K562 (cell line): ENCODE measurements at regions not wholly inside any gene's neighbourhood (a gene's known extent, or its start where the extent isn't known, plus 50 kb on each side); places are given as distances from the start of the nearest gene placed in this dataset.

Experiments
- ATAC-seq: fragments of 200-7000 bp; cut with Tn5 transposase; 3 replicates; pipeline ENCODE4 v1.9.1; 2020; ENCODE audit warnings: moderate library complexity
- BruUV-seq: library from RNA; stranded (reverse); fragments of 400-500 nt; replicated peaks from 2 replicates; lab custom pipeline; 2021; lab: Mats Ljungman, UMichigan
- CTCF ChIA-PET: fragments of 300-600 bp; formaldehyde crosslinking; extraction: SDS; loops from one replicate; lab custom pipeline; 2021; ENCODE audit warnings: low intra/inter-chr PET ratio; lab: Yijun Ruan, JAX
- POLR2A ChIA-PET: fragments of 300-600, 350-650 bp; sonication (Branson Sonifier 250); formaldehyde crosslinking; extraction: SDS; loops from one replicate; lab custom pipeline; 2021; ENCODE audit warnings: antibody characterized with exemption, inconsistent platforms; lab: Yijun Ruan, JAX
- DNase-seq, 4 experiments: peaks; one replicate each; pipeline versions ENCODE4 v3.0.0 to v3.0.0-alpha.2; 2011 to 2018; ENCODE audit warnings: low spot score in 3 of 4, mixed read lengths in 3 of 4; ENCODE audit errors: extremely low read depth in 1 of 4
- FAIRE-seq: peaks from 2 replicates; lab custom pipeline; 2011; peaks lifted over from hg19 to GRCh38; lab: Jason Lieb, UNC
- H2AFZ ChIP-seq: 2 replicates; pipeline ENCODE4 v1.6.0; 2011; ENCODE audit warnings: low read depth, low read length, control low read depth, inconsistent platforms
- H3K27ac ChIP-seq: fragments of 200-600 bp; 3 replicates; pipeline ENCODE4 v1.8.0; 2011; ENCODE audit warnings: low read depth, mild to moderate bottlenecking, control low read depth, inconsistent platforms, low read length, moderate library complexity, mixed read lengths; ENCODE audit errors: extremely low read depth
- H3K27me3 ChIP-seq, 2 experiments: fragments of 300-600 bp in 1 of 2; 2 replicates in 1 of 2; 3 replicates in 1 of 2; pipeline versions ENCODE4 v1.6.0 to v1.8.0; 2011; ENCODE audit warnings: inconsistent platforms in 2 of 2, low read length in 2 of 2, mild to moderate bottlenecking in 1 of 2, mixed read lengths in 1 of 2, moderate library complexity in 1 of 2; ENCODE audit not compliant: control insufficient read depth in 2 of 2, insufficient read depth in 2 of 2
- H3K36me3 ChIP-seq: fragments of 300-600 bp; 3 replicates; pipeline ENCODE4 v1.8.0; 2011; ENCODE audit warnings: mild to moderate bottlenecking, low read length, inconsistent platforms; ENCODE audit not compliant: control insufficient read depth, insufficient read depth
- H3K4me1 ChIP-seq, 2 experiments: fragments of 200-600 bp in 1 of 2; replicated peaks in 1 of 2; 2 replicates in 1 of 2; 3 replicates in 1 of 2; pipeline versions ENCODE4 v1.5.1 to v1.8.0; 2011; ENCODE audit warnings: inconsistent platforms in 2 of 2, low read length in 2 of 2, mild to moderate bottlenecking in 1 of 2, mixed read lengths in 1 of 2, moderate library complexity in 1 of 2; ENCODE audit not compliant: control insufficient read depth in 2 of 2, insufficient read depth in 2 of 2
- H3K4me2 ChIP-seq: 2 replicates; pipeline ENCODE4 v1.6.1; 2011; ENCODE audit warnings: low read length, control low read depth, inconsistent platforms, mixed read lengths; ENCODE audit not compliant: insufficient read depth
- H3K4me3 ChIP-seq: fragments of 200-600 bp; sonication (generic), shearing (Covaris generic); 2 replicates; pipeline ENCODE4 v1.5.1; 2016; ENCODE audit warnings: control low read depth, inconsistent platforms
- H3K79me2 ChIP-seq: fragments of 200-600 bp; 3 replicates; pipeline ENCODE4 v1.8.0; 2011; ENCODE audit warnings: low read length, inconsistent platforms; ENCODE audit not compliant: control insufficient read depth, insufficient read depth
- H3K9ac ChIP-seq, 2 experiments: 2 replicates each; pipeline versions ENCODE4 v1.6.0 to v1.6.1; 2011; ENCODE audit warnings: low read depth in 2 of 2, low read length in 2 of 2, control low read depth in 1 of 2, inconsistent platforms in 1 of 2, mild to moderate bottlenecking in 1 of 2, mixed read lengths in 1 of 2; ENCODE audit not compliant: insufficient read depth in 1 of 2
- H3K9me1 ChIP-seq: one replicate; pipeline ENCODE4 v1.6.0; 2011; ENCODE audit warnings: inconsistent platforms, mild to moderate bottlenecking, low read length, moderate library complexity; ENCODE audit not compliant: control insufficient read depth, insufficient read depth
- H3K9me3 ChIP-seq: replicated peaks from 2 replicates; pipeline ENCODE4 v1.5.1; 2011; ENCODE audit warnings: low read depth, low read length, inconsistent platforms; ENCODE audit not compliant: control insufficient read depth, insufficient read depth
- H4K20me1 ChIP-seq: replicated peaks from 2 replicates; pipeline ENCODE4 v1.6.1; 2011; ENCODE audit warnings: low read length, inconsistent platforms, mixed read lengths; ENCODE audit not compliant: control insufficient read depth, insufficient read depth
- BHLHE40 ChIP-seq: IDR thresholded peaks from 2 replicates; pipeline ENCODE4 v1.6.1; 2011; ENCODE audit warnings: low read length, improper control_type of control experiment
- BRF1 ChIP-seq: IDR thresholded peaks from 3 replicates; pipeline ENCODE4 v1.6.1; 2011; ENCODE audit warnings: borderline replicate concordance, mild to moderate bottlenecking; ENCODE audit not compliant: insufficient read length; ENCODE audit errors: extremely low read depth
- HNRNPH1 ChIP-seq: fragments of 200-400 bp; formaldehyde crosslinking; optimal IDR thresholded peaks from 2 replicates; pipeline ENCODE3; 2017; ENCODE audit warnings: low read depth, mild to moderate bottlenecking, low read length, moderate library complexity
- ILF3 ChIP-seq: fragments of 450-650 bp; IDR thresholded peaks from 2 replicates; pipeline ENCODE4 v1.6.1; 2018; ENCODE audit warnings: antibody characterized with exemption, mild to moderate bottlenecking, moderate library complexity, borderline replicate concordance
- MED1 ChIP-seq: sonication (generic); formaldehyde crosslinking; IDR thresholded peaks from 2 replicates; pipeline ENCODE4 v1.8.1; 2023; ENCODE audit warnings: missing genetic modification reagents, borderline replicate concordance
- NFE2L1 ChIP-seq: fragments of 450-650 bp; IDR thresholded peaks from 2 replicates; pipeline ENCODE4 v1.6.1; 2016; ENCODE audit warnings: missing genetic modification characterization, low read depth, mild to moderate bottlenecking, missing compliant biosample characterization, moderate library complexity, borderline replicate concordance
- POLR2AphosphoS5 ChIP-seq: IDR thresholded peaks from 2 replicates; pipeline ENCODE4 v1.6.1; 2011; ENCODE audit warnings: mild to moderate bottlenecking, low read depth, low read length, moderate library complexity; ENCODE audit not compliant: control insufficient read depth, insufficient read depth
- RAD51 ChIP-seq: fragments of 450-650 bp; IDR thresholded peaks from 2 replicates; pipeline ENCODE4 v1.7.1; 2016; ENCODE audit warnings: low read depth, mild to moderate bottlenecking, borderline replicate concordance
- SAFB ChIP-seq: fragments of 200-400 bp; formaldehyde crosslinking; IDR thresholded peaks from 2 replicates; pipeline ENCODE4 v1.6.1; 2017; ENCODE audit warnings: low read depth, low read length, borderline replicate concordance
- TGIF2 ChIP-seq: sonication (generic); formaldehyde crosslinking; IDR thresholded peaks from 2 replicates; pipeline ENCODE4 v1.8.1; 2022; ENCODE audit warnings: mild to moderate bottlenecking, missing genetic modification reagents, moderate library complexity
- XRCC4 ChIP-seq: IDR thresholded peaks from one replicate; pipeline ENCODE4 v1.6.1; 2011; ENCODE audit not compliant: insufficient read depth, insufficient read length; ENCODE audit errors: extremely low read depth
- WGBS: fragments of 100-300 bp; shearing (Covaris generic); methylation state at CpG from one replicate; pipeline ENCODE4 v1.1.6; 2016; ENCODE audit warnings: low coverage, mixed read lengths; ENCODE audit not compliant: insufficient coverage; ENCODE audit errors: missing lambda C conversion rate; 5-methylcytosine and 5-hydroxymethylcytosine counted together
- in situ Hi-C: fragments of 300-500 bp; cut with MboI; formaldehyde crosslinking; loops from 4 replicates; pipeline ENCODE4 v1.15.0; 2018; ENCODE audit warnings: inconsistent platforms, mixed read lengths
- intact Hi-C: fragments of 100-400 bp; cut with micrococcal nuclease; formaldehyde crosslinking; loops from 2 replicates; pipeline ENCODE4 v1.14.2; 2022
- TF ChIP-seq, protein P1 (sequence below): fragments of 450-650 bp; formaldehyde crosslinking; IDR thresholded peaks from 2 replicates; pipeline ENCODE4 v1.4.0; 2020; ENCODE audit warnings: mild to moderate bottlenecking, mixed read lengths

DNA sequence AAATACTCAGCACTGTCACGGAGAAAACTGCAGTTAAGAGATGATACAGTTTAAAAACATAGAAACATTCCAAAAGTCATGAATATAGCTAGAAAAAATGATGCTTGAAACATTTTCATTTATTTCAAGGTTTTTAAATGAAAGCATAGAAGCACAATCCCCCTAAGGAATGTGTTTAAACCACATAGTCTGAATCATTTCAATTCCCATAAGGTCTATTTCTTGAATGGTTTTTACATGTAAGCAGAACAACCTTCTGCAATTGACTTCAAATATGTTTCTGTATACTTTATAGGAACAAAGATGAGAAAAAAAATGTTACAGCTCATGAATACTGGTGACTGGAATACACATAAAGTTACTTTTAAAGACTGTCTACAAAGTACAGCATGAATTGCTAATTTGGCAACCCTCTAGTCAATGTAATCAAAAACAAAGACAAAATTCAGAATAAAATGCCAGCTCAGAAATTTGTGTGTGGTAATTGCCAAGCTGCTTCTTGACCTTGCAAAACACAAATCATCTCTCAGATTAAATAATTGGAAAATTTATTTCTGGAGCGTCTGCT lies 886.4 kb upstream of the ADGRL3 start:
- Histone ChIP-seq H3K27me3 (no peaks in the 10 kb centered on the region), H3K36me3 (no peaks in the 10 kb centered on the region), H3K27ac (no peak overlapping the region), H3K79me2 (no peaks in the 10 kb centered on the region), H3K9me1 (no peaks in the 10 kb centered on the region), H3K4me3 (no peak overlapping the region), H3K9ac (no peak overlapping the region), H3K4me2 (no peak overlapping the region), H3K4me1 (no peaks in the 10 kb centered on the region), H3K9me3 (no peaks in the 10 kb centered on the region), H4K20me1 (no peaks in the 10 kb centered on the region), H2AFZ (no peak overlapping the region)
- TF ChIP-seq, protein P1, sequence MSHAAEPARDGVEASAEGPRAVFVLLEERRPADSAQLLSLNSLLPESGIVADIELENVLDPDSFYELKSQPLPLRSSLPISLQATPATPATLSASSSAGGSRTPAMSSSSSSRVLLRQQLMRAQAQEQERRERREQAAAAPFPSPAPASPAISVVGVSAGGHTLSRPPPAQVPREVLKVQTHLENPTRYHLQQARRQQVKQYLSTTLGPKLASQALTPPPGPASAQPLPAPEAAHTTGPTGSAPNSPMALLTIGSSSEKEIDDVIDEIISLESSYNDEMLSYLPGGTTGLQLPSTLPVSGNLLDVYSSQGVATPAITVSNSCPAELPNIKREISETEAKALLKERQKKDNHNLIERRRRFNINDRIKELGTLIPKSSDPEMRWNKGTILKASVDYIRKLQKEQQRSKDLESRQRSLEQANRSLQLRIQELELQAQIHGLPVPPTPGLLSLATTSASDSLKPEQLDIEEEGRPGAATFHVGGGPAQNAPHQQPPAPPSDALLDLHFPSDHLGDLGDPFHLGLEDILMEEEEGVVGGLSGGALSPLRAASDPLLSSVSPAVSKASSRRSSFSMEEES: no peak
- TF ChIP-seq BRF1: no peak
- no peak for TF ChIP-seq XRCC4
- no peak for TF ChIP-seq SAFB
- no peak for TF ChIP-seq BHLHE40
- no peak for TF ChIP-seq HNRNPH1
- TF ChIP-seq POLR2AphosphoS5: no peak
- no peak for TF ChIP-seq NFE2L1 (tag)
- no peak for TF ChIP-seq MED1
- TF ChIP-seq ILF3: no peak
- no peak for TF ChIP-seq RAD51
- TF ChIP-seq TGIF2 (CRISPR knock-in tag): no peak
- FAIRE-seq: no peak
- ChIA-PET CTCF (no interaction called here), POLR2A (no interaction called here)
- in situ Hi-C loops (no loop called here), intact Hi-C loops (no loop called here)
- no peak for ATAC-seq
- BruUV-seq: no TSS peak
- WGBS: 0% methylated on average over 2 of the region's 2 CpGs
- no peak for DNase-seq
